ENCODE measurements at regions not wholly inside any gene's neighbourhood (a gene's known extent, or its start where the extent isn't known, plus 50 kb on each side); places are given as distances from the start of the nearest gene placed in this dataset.
A peak's percentile ranks its signal among the peaks of the same experiment; 100 is the strongest.

DNA sequence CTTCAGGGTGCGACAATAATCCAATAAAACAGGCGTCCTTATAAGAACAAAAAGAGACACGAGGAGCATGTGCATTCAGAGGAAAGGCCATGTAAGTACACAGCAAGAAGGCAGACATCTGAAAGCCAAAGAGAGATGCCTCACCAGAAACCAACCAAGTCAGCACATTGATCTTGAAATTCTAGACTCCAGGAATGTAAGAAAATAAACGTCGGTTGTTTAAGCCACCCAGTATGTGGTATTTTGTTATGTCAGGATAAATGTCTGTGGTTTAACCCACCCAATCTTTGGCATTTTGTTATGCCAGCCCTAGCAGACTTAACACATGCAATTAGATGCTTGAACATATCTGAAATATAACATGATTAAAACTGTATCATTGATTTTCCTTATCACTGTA, 452.0 kb downstream of the SLITRK6 start:
- intact Hi-C loops (cut with micrococcal nuclease) (no loop called here), dilution Hi-C loops (cut with HindIII; ENCODE audit: low sequenced_read_pairs, unreplicated experiment) (no loop called here), in situ Hi-C loops (cut with MboI; ENCODE audit: low sequenced_read_pairs) (no loop called here)
- no peaks in the 10 kb centered on the region for H3K27me3 ChIP-seq (ENCODE audit: control insufficient read depth, insufficient read depth, low read length)
- H2AK5ac ChIP-seq (ENCODE audit: low read depth, low read length), result no peak overlapping the region
- H3K4me2 ChIP-seq (ENCODE audit: low read depth, low read length), result no peak overlapping the region
- no peak overlapping the region for H3K4me3 ChIP-seq (ENCODE audit: insufficient read depth, low read depth, low read length)
- ATAC-seq (ENCODE audit: low read depth) (peak; percentile 91), DNase-seq (peak; percentile 8)
- no peak overlapping the region for H2BK120ac ChIP-seq (ENCODE audit: low read depth, low read length)
- H3K23ac ChIP-seq (ENCODE audit: low read depth, low read length), result no peak overlapping the region
- H3K9ac ChIP-seq (ENCODE audit: low read depth, low read length), result no peak overlapping the region
- H4K20me1 ChIP-seq (ENCODE audit: insufficient read depth, low read length), result no peaks in the 10 kb centered on the region
- no peak overlapping the region for H2AK9ac ChIP-seq (replicated peaks; ENCODE audit: low read depth, low read length, poor library complexity)
- H3K9me3 ChIP-seq (ENCODE audit: control insufficient read depth, insufficient read depth, low read length), result no peaks in the 10 kb centered on the region
- H3K14ac ChIP-seq (replicated peaks; ENCODE audit: low read depth, low read length), result no peak overlapping the region; the same call in 1 of the 2 replicates
- no peak overlapping the region for H4K5ac ChIP-seq (ENCODE audit: low read depth, low read length)
- H2BK15ac ChIP-seq (ENCODE audit: low read depth, low read length), result no peak overlapping the region
- no peak overlapping the region for H3K18ac ChIP-seq (ENCODE audit: low read depth, low read length)
- BruUV-seq (replicated peaks), result no TSS peak
- no peak overlapping the region for H2BK5ac ChIP-seq (ENCODE audit: low read depth, low read length, poor library complexity, severe bottlenecking)
- no peaks in the 10 kb centered on the region for H3K4me1 ChIP-seq (ENCODE audit: control insufficient read depth, insufficient read depth, low read length)
- POLR2A ChIA-PET (ENCODE audit: unreplicated experiment), result no interaction called here
- H3K56ac ChIP-seq (ENCODE audit: extremely low read depth, insufficient read depth, low read length), result no peak overlapping the region
- no peaks in the 10 kb centered on the region for H3K36me3 ChIP-seq (ENCODE audit: control insufficient read depth, insufficient read depth, low read length)
- CTCF ChIA-PET, result no interaction called here
- H3K79me1 ChIP-seq (ENCODE audit: low read depth in 1 of 2, low read length in 2 of 2), result no peaks in the 10 kb centered on the region
- 0 out of 2 replicates have a peak overlapping the region, but pooled peaks have one; percentile 43 for H2BK20ac ChIP-seq (ENCODE audit: low read depth, low read length)
- H3K9me1 ChIP-seq (ENCODE audit: insufficient read depth, low read length), result no peaks in the 10 kb centered on the region
- no peak overlapping the region for H3K4ac ChIP-seq (ENCODE audit: low read depth, low read length)
- H2AFZ ChIP-seq (replicated peaks; ENCODE audit: low read length, poor library complexity), result no peak overlapping the region
- no CpG with 5 or more reads among the region's 5 CpGs for WGBS, 2 experiments (ENCODE audit: extremely low coverage in 2 of 2, insufficient read length in 1 of 2)
- no peak overlapping the region for H4K8ac ChIP-seq (ENCODE audit: low read depth in 2 of 2, low read length in 2 of 2)
- H3K27ac ChIP-seq (ENCODE audit: insufficient read depth, low read length), result no peak overlapping the region
- no peak overlapping the region for H4K91ac ChIP-seq (ENCODE audit: insufficient read depth, low read depth, low read length)
- peak; percentile 74 for TF ChIP-seq MAFK (IDR thresholded peaks at IDR 0.05; ENCODE audit: low read depth, low read length)
- TF ChIP-seq RAD21 (IDR thresholded peaks at IDR 0.05; ENCODE audit: low read length), result no peak

Data from IMR-90 (cell line).